CD8-positive, alpha-beta memory T cell (primary cell): ENCODE measurements at regions not wholly inside any gene's neighbourhood (a gene's known extent, or its start where the extent isn't known, plus 50 kb on each side); places are given as distances from the start of the nearest gene placed in this dataset.

ENCODE experiments used
- CTCF ChIA-PET: fragments of 350-600 bp; sonication (Branson Sonifier 250); formaldehyde crosslinking; loops from one replicate; lab custom pipeline; 2021; ENCODE audit warnings: antibody characterized with exemption; lab: Charles Lee
- POLR2A ChIA-PET: fragments of 350-600 bp; sonication (Branson Sonifier 250); formaldehyde crosslinking; loops from one replicate; lab custom pipeline; 2021; ENCODE audit warnings: antibody characterized with exemption; lab: Charles Lee
- DNase-seq, 5 donors: peaks; one replicate each; pipeline versions ENCODE4 v3.0.0 to v3.0.0-alpha.2; 2020 to 2022; ENCODE audit warnings: mixed read lengths in 1 of 5
- H3K27ac ChIP-seq: one replicate; pipeline ENCODE4 v1.7.0; 2013; ENCODE audit warnings: low read depth, mild to moderate bottlenecking, low read length, moderate library complexity
- H3K27me3 ChIP-seq: 2 replicates; pipeline ENCODE4 v1.7.0; 2013; ENCODE audit warnings: low read length, mild to moderate bottlenecking; ENCODE audit not compliant: insufficient read depth, poor library complexity, severe bottlenecking
- H3K36me3 ChIP-seq: 2 replicates; pipeline ENCODE4 v1.7.0; 2013; ENCODE audit warnings: mild to moderate bottlenecking, low read length, moderate library complexity; ENCODE audit not compliant: insufficient read depth
- H3K4me1 ChIP-seq: 2 replicates; pipeline ENCODE4 v1.7.0; 2013; ENCODE audit warnings: mild to moderate bottlenecking, low read length, moderate library complexity; ENCODE audit not compliant: insufficient read depth
- H3K4me3 ChIP-seq: 2 replicates; pipeline ENCODE4 v1.7.0; 2013; ENCODE audit warnings: mild to moderate bottlenecking, low read length
- H3K9me3 ChIP-seq: 2 replicates; pipeline ENCODE4 v1.7.0; 2013; ENCODE audit warnings: mild to moderate bottlenecking, low read length
- H3K27ac Mint-ChIP-seq, 8 donors: one replicate each; pipeline ENCODE4 v1.8.0; 2020 to 2021; ENCODE audit warnings: mixed read lengths in 8 of 8, mild to moderate bottlenecking in 6 of 8, inconsistent platforms in 3 of 8, moderate library complexity in 3 of 8
- H3K27me3 Mint-ChIP-seq, 2 donors: one replicate each; pipeline ENCODE4 v1.8.0; 2020 to 2021; ENCODE audit warnings: mixed read lengths in 2 of 2, mild to moderate bottlenecking in 1 of 2, moderate library complexity in 1 of 2
- H3K36me3 Mint-ChIP-seq, 3 donors: one replicate each; pipeline ENCODE4 v1.8.0; 2020 to 2021; ENCODE audit warnings: mixed read lengths in 3 of 3, inconsistent platforms in 1 of 3, mild to moderate bottlenecking in 1 of 3
- H3K4me1 Mint-ChIP-seq, 3 donors: one replicate each; pipeline ENCODE4 v1.8.0; 2020 to 2021; ENCODE audit warnings: mixed read lengths in 3 of 3, inconsistent platforms in 1 of 3, mild to moderate bottlenecking in 1 of 3
- H3K4me3 Mint-ChIP-seq, 7 donors: one replicate each; pipeline ENCODE4 v1.8.0; 2020 to 2021; ENCODE audit warnings: mixed read lengths in 7 of 7, mild to moderate bottlenecking in 6 of 7, moderate library complexity in 4 of 7, inconsistent platforms in 2 of 7
- H3K9me3 Mint-ChIP-seq, 5 donors: one replicate each; pipeline ENCODE4 v1.8.0; 2020 to 2022; ENCODE audit warnings: mixed read lengths in 5 of 5, mild to moderate bottlenecking in 3 of 5, moderate library complexity in 2 of 5, inconsistent platforms in 1 of 5

DNA sequence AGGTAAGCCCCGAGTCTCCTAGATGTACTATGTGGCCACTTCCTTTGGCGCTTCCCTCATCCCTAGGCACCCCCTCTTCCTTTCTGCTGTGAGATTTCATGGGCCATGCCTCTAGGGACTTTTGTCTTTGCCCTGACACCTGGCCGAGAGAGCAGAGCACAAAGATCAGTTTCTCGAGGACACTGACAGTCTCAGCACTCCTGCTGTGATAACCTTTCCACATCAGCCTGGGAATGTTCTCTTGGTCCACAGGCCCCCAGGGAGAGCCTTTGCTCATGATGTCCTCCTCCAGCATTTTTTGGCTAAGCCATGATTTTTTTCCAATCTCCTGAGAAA lies 127.0 kb upstream of the CPEB4 start:
- H3K27ac ChIP-seq = no peak overlapping the region
- no peak overlapping the region for H3K4me3 ChIP-seq
- POLR2A ChIA-PET = no interaction called here
- Mint-ChIP-seq H3K9me3 (peaks cover 0 to 2% (median 0%) of the 10 kb centered on the region in 5 donors), H3K27me3 (peaks cover 8 to 11% of the 10 kb centered on the region in 2 donors), H3K4me3 (no peak overlapping the region), H3K4me1 (no peaks in the 10 kb centered on the region), H3K27ac (no peak overlapping the region), H3K36me3 (no peaks in the 10 kb centered on the region)
- H3K4me1 ChIP-seq = no peaks in the 10 kb centered on the region
- DNase-seq = no peak
- CTCF ChIA-PET = no interaction called here
- no peaks in the 10 kb centered on the region for H3K9me3 ChIP-seq
- H3K27me3 ChIP-seq = no peaks in the 10 kb centered on the region
- no peaks in the 10 kb centered on the region for H3K36me3 ChIP-seq

DNA sequence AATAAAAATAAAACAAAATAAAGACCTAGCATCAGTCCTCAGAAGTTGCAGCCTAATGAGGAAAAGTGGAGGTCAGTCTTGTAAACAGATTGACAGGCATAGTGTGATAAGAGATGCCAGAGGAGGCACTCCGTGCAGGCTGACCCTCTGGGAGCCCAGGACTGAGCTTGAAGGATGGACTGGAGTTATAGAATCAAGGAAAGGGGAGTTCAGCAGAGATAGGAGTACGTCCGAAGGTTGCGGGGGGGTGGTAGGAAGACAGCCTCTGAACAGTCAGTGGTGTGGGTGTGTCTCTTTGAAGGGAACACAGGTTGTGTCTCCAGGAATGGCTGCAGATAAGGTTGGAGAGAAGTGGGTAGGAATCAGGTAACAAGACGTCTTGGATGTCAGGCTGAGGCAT lies 126.1 kb upstream of the CPEB4 start:
- ChIA-PET CTCF (no interaction called here), POLR2A (no interaction called here)
- no peaks in the 10 kb centered on the region for H3K4me1 ChIP-seq
- Mint-ChIP-seq H3K27ac (no peak overlapping the region), H3K36me3 (no peaks in the 10 kb centered on the region), H3K27me3 (peaks cover 7 to 11% of the 10 kb centered on the region in 2 donors), H3K4me1 (no peaks in the 10 kb centered on the region), H3K9me3 (peaks cover 0 to 2% (median 0%) of the 10 kb centered on the region in 5 donors), H3K4me3 (no peak overlapping the region)
- H3K27ac ChIP-seq = no peak overlapping the region
- H3K27me3 ChIP-seq = no peaks in the 10 kb centered on the region
- no peak overlapping the region for H3K4me3 ChIP-seq
- no peaks in the 10 kb centered on the region for H3K9me3 ChIP-seq
- H3K36me3 ChIP-seq = no peaks in the 10 kb centered on the region
- DNase-seq = no peak

DNA sequence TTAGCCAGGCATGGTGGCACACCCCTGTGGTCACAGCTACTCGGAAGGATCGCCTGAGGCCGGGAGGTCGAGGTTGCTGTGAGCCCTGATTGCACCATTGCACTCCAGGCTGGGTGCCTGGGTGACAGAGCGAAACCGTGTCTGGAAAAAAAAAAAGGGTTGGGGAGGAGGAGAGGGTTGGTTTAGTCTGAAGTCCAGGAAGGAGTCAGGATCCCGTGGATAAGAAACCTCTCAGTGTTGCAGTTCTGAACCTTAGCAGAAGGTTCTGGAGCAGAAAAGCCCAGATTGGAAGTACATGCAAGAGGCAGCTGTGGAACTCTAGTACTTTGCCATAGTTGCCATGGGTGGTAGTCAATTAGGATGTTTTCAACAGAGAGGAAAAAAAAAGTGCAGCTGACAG lies 125.2 kb upstream of the CPEB4 start:
- no peak for DNase-seq
- CTCF ChIA-PET = no interaction called here
- Histone ChIP-seq H3K27me3 (no peaks in the 10 kb centered on the region), H3K27ac (no peak overlapping the region), H3K4me1 (no peaks in the 10 kb centered on the region), H3K4me3 (no peak overlapping the region), H3K36me3 (no peaks in the 10 kb centered on the region), H3K9me3 (no peaks in the 10 kb centered on the region)
- no peaks in the 10 kb centered on the region for H3K4me1 Mint-ChIP-seq
- no peaks in the 10 kb centered on the region for H3K36me3 Mint-ChIP-seq
- H3K9me3 Mint-ChIP-seq = peaks cover 0 to 2% (median 0%) of the 10 kb centered on the region in 5 donors
- H3K27ac Mint-ChIP-seq = peak overlapping the region in 1 of 8 donors; percentile 61
- H3K27me3 Mint-ChIP-seq = peaks cover 7 to 11% of the 10 kb centered on the region in 2 donors
- POLR2A ChIA-PET = no interaction called here
- no peak overlapping the region for H3K4me3 Mint-ChIP-seq

DNA sequence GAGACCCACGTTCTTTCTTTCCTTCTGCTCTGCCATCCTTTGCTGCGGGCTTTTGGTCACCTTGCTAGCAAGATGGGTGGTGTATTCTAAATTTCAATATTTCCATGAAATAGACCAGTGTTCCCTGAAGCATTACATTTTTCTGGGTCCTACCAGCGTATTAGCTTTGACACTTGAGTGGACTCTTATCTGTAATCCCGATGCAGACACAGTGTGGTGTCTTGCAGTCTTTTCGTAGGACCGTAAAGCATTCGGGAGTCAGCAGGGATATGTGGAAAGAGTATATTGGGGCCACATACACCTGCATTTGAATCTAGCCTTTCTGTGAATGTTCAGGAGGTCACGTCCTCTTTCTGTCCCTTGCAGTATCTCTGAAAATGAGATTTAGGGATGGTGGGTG lies 124.7 kb upstream of the CPEB4 start:
- POLR2A ChIA-PET = no interaction called here
- Mint-ChIP-seq H3K9me3 (peaks cover 0 to 2% (median 0%) of the 10 kb centered on the region in 5 donors), H3K27ac (no peak overlapping the region), H3K36me3 (no peaks in the 10 kb centered on the region), H3K4me3 (no peak overlapping the region), H3K27me3 (peaks cover 7 to 11% of the 10 kb centered on the region in 2 donors), H3K4me1 (no peaks in the 10 kb centered on the region)
- Histone ChIP-seq H3K27ac (no peak overlapping the region), H3K9me3 (no peaks in the 10 kb centered on the region), H3K36me3 (no peaks in the 10 kb centered on the region), H3K27me3 (no peaks in the 10 kb centered on the region), H3K4me1 (no peaks in the 10 kb centered on the region), H3K4me3 (no peak overlapping the region)
- DNase-seq = no peak
- CTCF ChIA-PET = no interaction called here

DNA sequence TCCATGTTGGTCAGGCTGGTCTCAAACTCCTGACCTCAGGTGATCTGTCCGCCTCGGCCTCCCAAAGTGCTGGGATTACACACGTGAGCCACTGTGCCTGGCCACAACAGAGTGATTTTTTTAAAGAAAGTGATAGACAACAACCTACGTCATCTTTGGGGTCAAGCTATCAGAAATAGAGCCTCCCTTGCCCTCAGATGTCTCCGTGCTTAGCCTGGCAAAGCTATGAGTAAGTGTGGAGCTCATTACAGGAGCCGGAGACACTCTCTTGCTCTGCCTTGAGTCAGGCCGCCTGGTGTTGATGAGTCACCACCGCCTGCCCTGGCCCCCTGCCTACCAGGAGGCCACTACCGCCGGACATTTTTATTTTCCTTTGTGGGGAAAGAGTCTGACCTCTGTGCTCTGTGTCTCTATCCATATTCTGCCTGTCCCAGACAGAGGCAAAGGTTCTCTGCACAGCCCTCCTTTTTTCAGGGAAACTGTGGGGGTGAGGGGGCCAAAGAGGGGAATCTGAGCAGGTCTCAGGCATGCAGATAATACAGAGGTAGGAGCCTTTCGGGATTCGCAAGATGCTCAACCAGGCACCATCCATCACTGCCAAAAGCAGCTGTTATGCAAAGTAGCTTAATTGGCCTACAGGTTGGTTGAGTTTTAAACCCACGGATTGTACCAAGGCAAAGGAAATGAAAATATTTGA lies 123.7 kb upstream of the CPEB4 start:
- Histone ChIP-seq H3K27ac (no peak overlapping the region), H3K27me3 (no peaks in the 10 kb centered on the region), H3K4me3 (no peak overlapping the region), H3K4me1 (no peaks in the 10 kb centered on the region), H3K36me3 (no peaks in the 10 kb centered on the region), H3K9me3 (no peaks in the 10 kb centered on the region)
- no peak overlapping the region for H3K4me3 Mint-ChIP-seq
- H3K9me3 Mint-ChIP-seq = peaks cover 0 to 2% (median 0%) of the 10 kb centered on the region in 5 donors
- H3K27ac Mint-ChIP-seq = no peak overlapping the region
- ChIA-PET POLR2A (no interaction called here), CTCF (interaction anchor here (1.3 kb wide), 1 partner anchor 127 kb away, joined by 3 read pairs; no protein-coding TSS in a partner anchor)
- no peaks in the 10 kb centered on the region for H3K4me1 Mint-ChIP-seq
- peaks cover 7 to 11% of the 10 kb centered on the region in 2 donors for H3K27me3 Mint-ChIP-seq
- no peak for DNase-seq
- H3K36me3 Mint-ChIP-seq = no peaks in the 10 kb centered on the region

DNA sequence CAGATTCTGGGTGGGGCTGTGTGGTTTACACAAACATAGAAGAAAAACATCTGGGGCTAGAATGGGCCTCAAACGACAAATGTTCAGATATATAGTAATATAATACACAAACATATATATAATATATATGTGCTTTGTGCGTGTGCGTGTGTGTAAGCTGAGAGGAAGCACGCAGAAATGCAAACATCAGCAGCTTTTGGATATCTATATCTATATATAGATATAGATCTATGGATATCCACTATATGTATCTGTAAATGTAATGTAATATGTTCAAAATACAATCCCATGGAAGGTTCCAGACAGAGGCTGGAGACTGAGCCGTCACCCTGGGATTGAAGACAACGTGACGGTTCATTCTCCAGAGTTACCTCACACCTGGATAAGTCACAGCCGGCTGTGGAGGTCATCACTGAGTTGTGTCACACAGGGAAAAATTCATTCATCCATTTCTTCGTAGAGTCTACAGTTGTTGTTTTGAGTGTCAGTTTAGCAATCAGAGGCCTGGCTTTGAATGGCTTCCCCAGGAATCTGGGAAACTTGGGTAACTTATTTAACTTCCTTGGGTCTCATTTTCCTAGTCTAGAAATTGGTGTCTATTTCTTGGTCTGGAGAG lies 123.0 kb upstream of the CPEB4 start:
- Histone ChIP-seq H3K27me3 (no peaks in the 10 kb centered on the region), H3K36me3 (no peaks in the 10 kb centered on the region), H3K9me3 (no peaks in the 10 kb centered on the region), H3K4me1 (no peaks in the 10 kb centered on the region), H3K27ac (no peak overlapping the region), H3K4me3 (no peak overlapping the region)
- CTCF ChIA-PET = interaction anchor here (1.3 kb wide), 1 partner anchor 128 kb away, joined by 3 read pairs; no protein-coding TSS in a partner anchor
- Mint-ChIP-seq H3K27ac (no peak overlapping the region), H3K4me3 (no peak overlapping the region), H3K36me3 (no peaks in the 10 kb centered on the region), H3K9me3 (peaks cover 0 to 2% (median 0%) of the 10 kb centered on the region in 5 donors), H3K27me3 (peaks cover 7 to 11% of the 10 kb centered on the region in 2 donors), H3K4me1 (no peaks in the 10 kb centered on the region)
- POLR2A ChIA-PET = no interaction called here
- DNase-seq = no peak

DNA sequence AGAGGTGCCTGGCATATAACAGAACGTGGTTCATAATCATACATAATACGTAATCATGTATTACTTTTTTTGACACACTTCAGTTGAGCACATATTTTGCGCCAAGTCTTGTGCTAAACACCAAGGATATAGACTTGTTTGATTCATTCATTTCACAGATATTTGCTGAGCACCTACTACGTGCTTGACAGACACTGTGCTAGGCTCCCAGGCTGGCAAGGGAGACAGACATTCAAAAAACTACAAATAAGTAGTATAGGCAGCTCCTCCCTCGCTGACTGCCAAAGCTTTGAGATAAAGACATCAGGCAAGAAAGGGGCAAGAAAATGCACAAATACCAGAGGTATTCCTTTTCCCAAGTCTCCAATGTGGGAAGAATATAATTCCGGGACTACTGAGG lies 122.5 kb upstream of the CPEB4 start:
- Mint-ChIP-seq H3K4me3 (no peak overlapping the region), H3K4me1 (no peaks in the 10 kb centered on the region), H3K9me3 (peaks cover 0 to 2% (median 0%) of the 10 kb centered on the region in 5 donors), H3K27ac (no peak overlapping the region), H3K36me3 (no peaks in the 10 kb centered on the region), H3K27me3 (peaks cover 7 to 11% of the 10 kb centered on the region in 2 donors)
- DNase-seq = no peak
- Histone ChIP-seq H3K4me1 (no peaks in the 10 kb centered on the region), H3K36me3 (no peaks in the 10 kb centered on the region), H3K9me3 (no peaks in the 10 kb centered on the region), H3K27me3 (no peaks in the 10 kb centered on the region), H3K4me3 (no peak overlapping the region), H3K27ac (no peak overlapping the region)
- POLR2A ChIA-PET = no interaction called here
- CTCF ChIA-PET = no interaction called here

DNA sequence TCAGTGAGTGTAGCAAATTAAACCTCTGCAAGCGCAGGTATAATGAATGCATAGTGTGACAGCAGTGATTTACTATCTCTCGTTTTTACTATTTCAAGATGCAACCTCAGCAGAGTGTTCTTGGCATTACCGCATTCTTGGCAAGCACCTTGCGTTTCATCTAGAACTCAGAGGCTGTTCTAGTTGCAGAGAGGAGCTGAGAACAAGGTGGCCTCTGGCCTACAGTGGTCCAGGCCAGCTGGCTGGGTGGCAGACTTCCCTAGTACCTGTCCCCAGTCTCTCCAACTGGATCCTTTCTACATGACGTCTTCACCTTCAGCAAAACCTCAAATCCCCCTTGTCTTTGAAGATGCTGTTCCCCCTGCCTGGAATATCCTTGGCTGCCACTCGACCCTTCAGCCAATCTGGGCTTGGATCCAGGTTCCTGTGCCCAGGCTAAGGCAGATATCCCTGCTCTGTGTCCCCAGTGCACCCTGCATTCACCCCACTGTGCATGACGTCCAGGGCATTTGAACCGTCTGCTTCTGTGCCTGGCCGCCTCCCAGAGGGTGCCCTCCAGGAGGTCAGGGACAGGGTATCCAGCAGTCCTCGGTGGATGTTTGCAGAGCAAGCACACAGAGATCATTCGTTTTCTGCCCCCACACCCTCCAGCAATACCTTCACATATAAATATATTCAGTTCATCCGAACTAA lies 120.4 kb upstream of the CPEB4 start:
- no peak overlapping the region for H3K4me3 Mint-ChIP-seq
- H3K4me1 ChIP-seq = no peaks in the 10 kb centered on the region
- ChIA-PET POLR2A (no interaction called here), CTCF (no interaction called here)
- H3K36me3 Mint-ChIP-seq = no peaks in the 10 kb centered on the region
- H3K9me3 Mint-ChIP-seq = peaks cover 0 to 2% (median 0%) of the 10 kb centered on the region in 5 donors
- no peaks in the 10 kb centered on the region for H3K9me3 ChIP-seq
- H3K36me3 ChIP-seq = no peaks in the 10 kb centered on the region
- no peak overlapping the region for H3K27ac Mint-ChIP-seq
- no peak overlapping the region for H3K27ac ChIP-seq
- no peak overlapping the region for H3K4me3 ChIP-seq
- H3K27me3 Mint-ChIP-seq = peaks cover 4 to 13% of the 10 kb centered on the region in 2 donors
- DNase-seq = no peak
- no peaks in the 10 kb centered on the region for H3K4me1 Mint-ChIP-seq
- no peaks in the 10 kb centered on the region for H3K27me3 ChIP-seq
